Vagina (tissue), 2 donors: ENCODE measurements at regions not wholly inside any gene's neighbourhood (a gene's known extent, or its start where the extent isn't known, plus 50 kb on each side); places are given as distances from the start of the nearest gene placed in this dataset.

Experiments used
- DNase-seq, 2 donors: peaks; one replicate each; pipeline ENCODE4 v3.0.0-alpha.2; 2017; ENCODE audit errors: extremely low spot score in 2 of 2
- H3K27ac ChIP-seq: fragments of 200-600 bp; sonication (generic); one replicate; pipeline ENCODE4 v1.5.1; 2019
- H3K27me3 ChIP-seq: fragments of 200-600 bp; sonication (generic); one replicate; pipeline ENCODE4 v1.5.1; 2019
- H3K36me3 ChIP-seq, 2 donors: fragments of 200-600 bp; sonication (generic); one replicate each; pipeline ENCODE4 v1.5.1; 2017 to 2019
- H3K4me1 ChIP-seq: fragments of 200-600 bp; sonication (generic); one replicate; pipeline ENCODE4 v1.5.1; 2019
- H3K4me3 ChIP-seq, 2 donors: fragments of 200-600 bp; sonication (generic); 1 replicate in 1 of 2; 2 replicates in 1 of 2; pipeline ENCODE4 v1.5.1; 2016 to 2019
- H3K9me3 ChIP-seq: fragments of 200-600 bp; sonication (generic); one replicate; pipeline ENCODE4 v1.5.1; 2019
- POLR2A ChIP-seq, 2 donors: fragments of 450-650 bp; IDR thresholded peaks; one replicate each; pipeline ENCODE4 v1.6.1; 2017; ENCODE audit warnings: antibody characterized with exemption in 2 of 2, mild to moderate bottlenecking in 2 of 2, moderate library complexity in 2 of 2
- POLR2AphosphoS5 ChIP-seq, 2 donors: sonication (generic); formaldehyde crosslinking; IDR thresholded peaks; one replicate each; pipeline ENCODE4 v1.9.0; 2017; ENCODE audit warnings: antibody characterized with exemption in 2 of 2, mild to moderate bottlenecking in 2 of 2, low read depth in 1 of 2; ENCODE audit not compliant: insufficient read depth in 1 of 2
- intact Hi-C: fragments of 100-400 bp; cut with DNase I; formaldehyde crosslinking; loops from one replicate; pipeline ENCODE4 v1.15.1; 2023
- TF ChIP-seq, protein P1 (sequence below), 3 experiments: fragments of 450-650 bp in 2 of 3; fragments of 200-600 bp in 1 of 3; sonication (generic) in 1 of 3; IDR thresholded peaks; one replicate each; pipeline ENCODE4 v1.5.1; 2017 to 2019; ENCODE audit warnings: antibody characterized with exemption in 3 of 3, mild to moderate bottlenecking in 2 of 3, moderate library complexity in 2 of 3

DNA sequence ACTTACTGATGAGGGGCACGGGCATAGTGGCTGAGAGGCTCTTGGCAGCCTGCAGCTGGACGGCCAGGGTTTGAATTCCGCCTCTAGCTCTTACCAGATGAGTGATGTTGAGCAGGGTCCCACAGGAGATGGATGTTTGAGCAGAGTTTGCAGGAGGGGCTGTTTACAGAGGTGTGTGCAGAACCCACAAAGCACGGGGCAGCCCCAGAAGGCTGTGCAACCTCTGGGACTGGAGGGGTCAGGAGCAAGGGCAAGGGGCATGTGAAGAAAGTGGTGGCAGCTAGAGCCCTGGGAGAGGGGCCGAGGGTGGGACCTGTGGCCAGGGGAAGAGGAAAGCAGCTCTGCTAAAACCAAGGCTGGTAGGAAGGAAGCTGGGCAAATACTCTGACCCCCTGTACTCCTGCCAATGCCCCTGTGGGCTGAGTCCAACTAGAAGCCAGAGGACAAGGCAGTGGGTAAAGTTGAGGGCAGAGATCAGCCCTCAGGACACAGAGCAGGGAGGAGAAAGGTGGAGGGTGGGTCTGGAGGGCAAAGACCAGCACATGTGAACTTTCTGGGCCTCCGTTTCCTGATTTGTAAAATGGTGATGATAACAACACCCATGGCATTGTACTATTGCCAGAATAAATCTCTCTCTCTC, 53.9 kb upstream of the ITGA11 start:
- Histone ChIP-seq H3K9me3 (no peaks in the 10 kb centered on the region), H3K27me3 (no peaks in the 10 kb centered on the region)

DNA sequence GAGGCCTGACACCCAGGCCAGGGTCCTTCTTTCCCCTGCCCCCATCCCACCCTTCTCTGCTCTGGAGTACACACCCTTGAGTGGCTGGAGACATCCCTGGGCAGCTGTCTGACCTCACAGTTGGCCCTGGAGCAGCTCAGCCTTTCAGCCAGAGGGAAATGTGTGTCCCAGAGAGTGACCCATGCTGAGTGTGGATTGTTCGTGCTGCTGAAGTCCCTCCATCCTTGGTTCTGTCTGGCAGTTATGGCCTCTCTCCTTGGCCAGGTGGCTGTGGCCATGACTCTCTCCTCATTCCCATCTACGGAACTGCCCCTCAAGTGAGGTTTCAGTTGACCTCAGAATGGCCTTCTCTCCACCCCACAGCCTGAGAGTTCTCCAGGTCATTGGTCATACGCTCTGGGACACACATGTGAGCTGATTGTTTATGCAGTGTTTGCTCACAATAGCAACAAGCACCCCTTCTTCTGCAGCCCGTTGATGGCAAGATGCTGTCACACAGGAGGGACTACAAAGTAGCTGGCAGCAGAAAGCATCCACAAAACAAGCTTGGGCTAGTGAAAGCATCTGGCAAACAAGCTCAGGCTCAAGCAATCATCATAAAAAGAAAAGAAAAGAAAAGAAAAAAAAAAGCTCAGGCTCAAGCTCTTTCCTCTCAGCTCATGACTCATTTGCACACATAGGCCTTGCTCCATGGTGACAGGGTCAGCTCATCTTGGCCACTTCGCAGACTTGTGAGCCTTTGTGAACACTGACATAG, 55.3 kb upstream of the ITGA11 start:
- no peaks in the 10 kb centered on the region for H3K9me3 ChIP-seq
- intact Hi-C loops = no loop called here

More for the DNA sequence above, 53.9 kb upstream of the ITGA11 start:
- no peaks in the 10 kb centered on the region for H3K36me3 ChIP-seq
- H3K4me1 ChIP-seq = peaks cover 39% of the 10 kb centered on the region
- no peak overlapping the region for H3K4me3 ChIP-seq
- H3K27ac ChIP-seq = peak overlapping the region; percentile 82
- TF ChIP-seq POLR2AphosphoS5 (IDR thresholded peaks at IDR 0.05; ENCODE audit: insufficient read depth in 1 of 2, low read depth in 1 of 2) (no peak), POLR2A (IDR thresholded peaks at IDR 0.05) (no peak)
- TF ChIP-seq, protein P1, sequence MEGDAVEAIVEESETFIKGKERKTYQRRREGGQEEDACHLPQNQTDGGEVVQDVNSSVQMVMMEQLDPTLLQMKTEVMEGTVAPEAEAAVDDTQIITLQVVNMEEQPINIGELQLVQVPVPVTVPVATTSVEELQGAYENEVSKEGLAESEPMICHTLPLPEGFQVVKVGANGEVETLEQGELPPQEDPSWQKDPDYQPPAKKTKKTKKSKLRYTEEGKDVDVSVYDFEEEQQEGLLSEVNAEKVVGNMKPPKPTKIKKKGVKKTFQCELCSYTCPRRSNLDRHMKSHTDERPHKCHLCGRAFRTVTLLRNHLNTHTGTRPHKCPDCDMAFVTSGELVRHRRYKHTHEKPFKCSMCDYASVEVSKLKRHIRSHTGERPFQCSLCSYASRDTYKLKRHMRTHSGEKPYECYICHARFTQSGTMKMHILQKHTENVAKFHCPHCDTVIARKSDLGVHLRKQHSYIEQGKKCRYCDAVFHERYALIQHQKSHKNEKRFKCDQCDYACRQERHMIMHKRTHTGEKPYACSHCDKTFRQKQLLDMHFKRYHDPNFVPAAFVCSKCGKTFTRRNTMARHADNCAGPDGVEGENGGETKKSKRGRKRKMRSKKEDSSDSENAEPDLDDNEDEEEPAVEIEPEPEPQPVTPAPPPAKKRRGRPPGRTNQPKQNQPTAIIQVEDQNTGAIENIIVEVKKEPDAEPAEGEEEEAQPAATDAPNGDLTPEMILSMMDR (IDR thresholded peaks at IDR 0.05) = no peak
- DNase-seq = no peak
- intact Hi-C loops = no loop called here

DNA sequence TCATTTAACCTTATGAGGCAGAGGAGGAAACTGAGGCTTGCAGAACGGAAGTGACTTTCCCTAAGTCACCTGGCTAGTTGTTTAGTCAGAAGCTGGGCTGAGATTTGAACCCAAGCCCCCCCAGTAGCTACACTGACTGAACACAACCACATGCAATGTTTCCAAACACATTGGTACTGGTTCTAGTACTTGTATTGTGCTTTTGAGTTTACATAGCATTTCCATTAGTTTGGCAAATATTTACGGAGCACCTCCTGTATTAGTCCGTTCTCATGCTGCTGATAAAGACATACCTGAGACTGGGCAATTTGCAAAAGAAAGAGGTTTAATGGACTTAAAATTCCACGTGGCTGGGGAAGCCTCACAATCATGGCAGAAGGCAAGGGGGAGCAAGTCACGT, 56.3 kb upstream of the ITGA11 start:
- Histone ChIP-seq H3K27ac (peak overlapping the region; percentile 82), H3K27me3 (no peaks in the 10 kb centered on the region), H3K36me3 (no peaks in the 10 kb centered on the region), H3K9me3 (no peaks in the 10 kb centered on the region), H3K4me3 (no peak overlapping the region), H3K4me1 (peaks cover 46% of the 10 kb centered on the region)
- TF ChIP-seq POLR2A (IDR thresholded peaks at IDR 0.05) (no peak), POLR2AphosphoS5 (IDR thresholded peaks at IDR 0.05; ENCODE audit: insufficient read depth in 1 of 2, low read depth in 1 of 2) (no peak)
- TF ChIP-seq, protein P1 (IDR thresholded peaks at IDR 0.05) = no peak
- DNase-seq = no peak
- intact Hi-C loops = no loop called here

More for the DNA sequence above, 55.3 kb upstream of the ITGA11 start:
- H3K4me1 ChIP-seq = peaks cover 39% of the 10 kb centered on the region
- peak in 1 of 2 donors; percentile 85 for DNase-seq
- H3K27me3 ChIP-seq = no peaks in the 10 kb centered on the region
- peak in 1 of 2 donors; percentile 35 for TF ChIP-seq POLR2AphosphoS5 (IDR thresholded peaks at IDR 0.05; ENCODE audit: insufficient read depth in 1 of 2, low read depth in 1 of 2)
- TF ChIP-seq, protein P1 (IDR thresholded peaks at IDR 0.05) = no peak
- H3K36me3 ChIP-seq = no peaks in the 10 kb centered on the region
- H3K27ac ChIP-seq = peak overlapping the region; percentile 82
- H3K4me3 ChIP-seq = no peak overlapping the region

DNA sequence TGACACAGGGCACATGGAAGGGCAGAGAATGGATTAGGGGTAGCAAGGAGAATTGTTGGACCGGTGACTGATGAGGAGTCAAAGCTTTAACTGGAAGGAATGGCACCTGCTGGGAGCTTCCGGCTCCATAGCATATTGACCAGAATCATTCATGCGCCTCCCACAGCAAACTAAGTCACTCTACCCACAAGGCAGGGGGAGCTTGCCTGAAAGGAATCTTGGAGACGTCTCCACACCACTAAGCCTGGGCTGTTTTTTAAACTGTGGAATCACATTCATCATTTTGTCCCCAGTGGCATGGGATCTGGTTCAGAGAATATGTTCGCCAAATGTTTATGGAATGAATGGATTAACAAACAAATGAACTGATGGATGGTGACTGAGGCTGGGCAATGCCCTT, 57.0 kb upstream of the ITGA11 start:
- DNase-seq = no peak

DNA sequence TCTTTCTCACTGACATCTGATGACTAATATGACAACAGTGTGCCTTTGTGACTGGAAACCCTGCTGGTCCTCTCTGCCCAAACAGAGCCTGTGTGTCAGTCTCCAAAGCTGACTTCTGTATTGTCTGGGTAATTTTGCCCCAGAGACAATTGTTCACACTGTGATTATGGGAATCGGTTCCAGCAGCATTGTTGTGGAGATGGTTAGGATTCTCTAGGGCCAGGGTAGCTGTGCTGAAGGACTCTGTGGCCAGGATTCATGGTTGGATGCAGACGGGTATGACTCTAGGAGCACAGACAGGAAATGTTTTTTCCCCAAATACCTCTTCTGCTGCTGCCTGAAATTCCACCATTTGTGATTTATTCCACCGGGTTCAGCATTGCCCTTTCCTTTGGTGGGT, 57.5 kb upstream of the ITGA11 start:
- Histone ChIP-seq H3K9me3 (no peaks in the 10 kb centered on the region), H3K27ac (no peak overlapping the region), H3K27me3 (no peaks in the 10 kb centered on the region), H3K4me1 (peaks cover 47% of the 10 kb centered on the region), H3K36me3 (no peaks in the 10 kb centered on the region), H3K4me3 (no peak overlapping the region)
- no peak for TF ChIP-seq POLR2AphosphoS5 (IDR thresholded peaks at IDR 0.05; ENCODE audit: insufficient read depth in 1 of 2, low read depth in 1 of 2)
- no peak for TF ChIP-seq POLR2A (IDR thresholded peaks at IDR 0.05)
- no peak for DNase-seq
- intact Hi-C loops = no loop called here

More for the DNA sequence above, 57.0 kb upstream of the ITGA11 start:
- Histone ChIP-seq H3K27ac (peak overlapping the region; percentile 82), H3K9me3 (no peaks in the 10 kb centered on the region), H3K4me3 (no peak overlapping the region), H3K36me3 (no peaks in the 10 kb centered on the region), H3K4me1 (peaks cover 49% of the 10 kb centered on the region), H3K27me3 (no peaks in the 10 kb centered on the region)
- intact Hi-C loops = no loop called here
- no peak for TF ChIP-seq POLR2A (IDR thresholded peaks at IDR 0.05)
- no peak for TF ChIP-seq POLR2AphosphoS5 (IDR thresholded peaks at IDR 0.05; ENCODE audit: insufficient read depth in 1 of 2, low read depth in 1 of 2)
